ENCODE measurements at regions not wholly inside any gene's neighbourhood (a gene's known extent, or its start where the extent isn't known, plus 50 kb on each side); places are given as distances from the start of the nearest gene placed in this dataset.

GRCh38 chr17:52899235-52899634 lies 740.7 kb upstream of the CA10 start:
- TF ChIP-seq REST (IDR thresholded peaks at IDR 0.05; ENCODE audit: low read depth, low read length), result no peak
- no peak for TF ChIP-seq CTCF (IDR thresholded peaks at IDR 0.05)
- TF ChIP-seq RFX5 (IDR thresholded peaks at IDR 0.05; ENCODE audit: low read length), result no peak
- no peak for TF ChIP-seq MXI1 (IDR thresholded peaks at IDR 0.05; ENCODE audit: low read depth, low read length)
- TF ChIP-seq EP300 (IDR thresholded peaks at IDR 0.05; ENCODE audit: borderline replicate concordance in 1 of 2, low read depth in 1 of 2, low read length in 1 of 2), result no peak
- no peak for TF ChIP-seq USF2 (IDR thresholded peaks at IDR 0.05; ENCODE audit: borderline replicate concordance, low read depth, low read length)
- TF ChIP-seq PBX3 (IDR thresholded peaks at IDR 0.05), result no peak
